Stimulated activated CD8-positive, alpha-beta memory T cell treated with anti-CD3 and anti-CD28 coated beads, Interleukin-2, amount 100 ng/mL, for 1 hour (primary cell): ENCODE measurements at regions not wholly inside any gene's neighbourhood (a gene's known extent, or its start where the extent isn't known, plus 50 kb on each side); places are given as distances from the start of the nearest gene placed in this dataset.

ENCODE experiments used
- DNase-seq, 2 donors: peaks; one replicate each; pipeline ENCODE4 v3.0.0-alpha.2; 2020; ENCODE audit warnings: low read depth in 2 of 2

DNA sequence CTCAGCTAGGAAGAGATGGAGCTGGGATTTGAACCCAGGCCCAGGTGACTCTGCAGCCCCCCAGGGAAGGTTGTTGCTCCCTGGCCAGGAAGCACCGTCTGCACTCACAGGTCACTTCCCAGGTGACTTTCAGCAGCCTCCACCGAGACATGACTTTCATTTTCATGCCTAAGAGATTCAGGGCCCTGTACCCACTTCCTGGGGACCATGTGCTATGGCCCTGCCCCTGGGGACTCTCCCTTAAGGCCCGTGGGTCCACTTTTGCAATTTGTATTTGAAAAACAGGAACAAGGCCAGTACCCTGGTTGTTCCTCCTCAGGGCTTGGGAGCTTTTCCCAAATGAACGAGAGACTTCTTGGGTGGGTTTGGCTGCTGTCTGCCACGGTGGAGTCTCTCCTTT, 191.0 kb downstream of the IRF8 start:
- DNase-seq: no peak

DNA sequence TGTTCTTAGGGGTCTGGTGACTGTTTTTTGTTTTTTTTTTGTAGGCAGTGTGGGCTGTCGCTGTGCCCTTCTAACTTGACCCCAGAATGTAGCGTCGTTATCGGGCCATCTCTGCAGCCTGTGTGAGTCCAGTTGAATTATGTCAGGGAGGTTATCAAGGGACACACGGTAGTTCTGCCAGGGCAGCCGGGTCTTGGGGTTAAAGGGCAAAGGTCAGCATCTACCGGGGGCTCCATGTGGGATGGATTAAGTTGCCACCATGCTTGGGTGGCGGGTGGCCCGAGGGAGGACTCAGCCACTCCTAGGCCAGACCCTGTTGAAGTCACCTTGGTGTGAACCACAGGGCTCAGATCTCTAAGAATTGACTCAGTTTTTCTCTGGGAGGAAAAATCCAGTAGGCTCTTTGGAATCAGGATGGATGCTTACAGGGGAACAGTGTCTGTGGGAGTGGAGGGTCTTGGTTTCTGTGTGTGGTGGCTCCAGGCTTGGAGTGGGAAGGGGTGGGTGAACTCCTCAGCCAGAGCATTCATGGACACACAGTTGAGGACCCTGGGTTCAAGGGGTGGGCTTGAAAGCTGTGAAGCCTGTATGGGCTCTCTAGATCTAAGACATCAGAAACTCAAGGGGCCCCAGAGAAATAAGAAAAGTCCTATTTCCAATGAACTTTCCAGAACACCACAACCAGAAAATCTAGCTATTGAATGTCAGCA, 191.7 kb downstream of the IRF8 start:
- DNase-seq: no peak

DNA sequence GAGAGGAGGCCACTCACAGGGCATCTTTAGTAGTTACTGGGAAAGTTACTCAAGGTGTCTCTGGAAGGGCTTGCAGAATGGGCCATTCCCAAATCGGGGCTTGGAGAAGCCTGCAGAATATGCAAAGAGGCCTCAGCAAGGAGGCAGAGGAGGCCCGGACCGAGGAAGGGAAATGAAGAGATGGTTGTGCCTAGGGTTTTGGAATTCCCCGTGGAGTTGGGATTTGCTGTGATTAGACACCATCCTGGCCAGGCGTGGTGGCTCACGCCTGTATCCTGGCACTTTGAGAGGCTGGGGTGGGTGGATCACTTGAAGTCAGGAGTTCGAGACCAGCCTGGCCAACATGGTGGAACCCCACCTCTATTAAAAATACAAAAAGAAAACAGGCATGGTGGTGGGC, 193.0 kb downstream of the IRF8 start:
- no peak for DNase-seq

DNA sequence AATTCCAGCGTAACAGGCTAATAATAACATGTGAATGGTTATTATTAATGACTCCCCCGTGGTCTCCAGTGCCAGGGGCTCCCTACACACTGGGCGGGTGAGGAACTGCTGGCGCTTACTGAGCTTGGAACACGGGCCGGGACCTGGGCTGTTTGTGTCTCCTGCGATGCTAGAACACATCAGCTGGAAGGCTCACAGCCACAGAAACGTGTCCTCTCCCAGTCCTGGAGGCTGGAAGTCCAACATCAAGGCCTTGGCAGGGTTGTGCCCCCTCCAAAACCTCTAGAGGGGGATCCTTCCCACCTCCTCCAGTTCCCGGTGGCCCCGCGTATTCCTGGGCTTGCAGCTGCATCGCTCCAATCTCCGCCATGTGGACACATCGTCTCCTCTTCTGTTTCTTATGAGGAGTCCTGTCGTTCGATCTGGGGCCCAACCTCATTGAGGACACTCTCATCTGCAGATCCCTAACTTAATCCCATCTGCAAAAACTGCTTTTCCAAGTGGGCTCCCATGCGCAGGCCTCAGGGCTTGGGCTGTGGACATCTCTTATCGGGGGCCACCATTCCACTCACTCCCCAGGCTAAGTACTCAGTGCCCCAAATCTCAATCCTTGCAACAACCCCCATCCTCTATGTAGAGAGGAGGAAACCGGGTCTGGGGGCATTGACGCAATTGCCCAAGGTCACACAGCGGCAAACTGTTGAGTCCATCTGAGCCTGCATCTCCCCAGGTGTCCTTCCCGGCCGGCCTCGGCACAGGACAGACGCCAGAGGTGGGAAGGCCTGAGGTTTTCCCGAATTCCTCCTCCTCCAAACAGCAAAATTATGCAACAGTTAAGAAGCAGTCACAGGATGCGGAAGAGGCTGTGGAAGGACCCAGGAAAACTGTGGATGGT, 193.9 kb downstream of the IRF8 start:
- no peak for DNase-seq

DNA sequence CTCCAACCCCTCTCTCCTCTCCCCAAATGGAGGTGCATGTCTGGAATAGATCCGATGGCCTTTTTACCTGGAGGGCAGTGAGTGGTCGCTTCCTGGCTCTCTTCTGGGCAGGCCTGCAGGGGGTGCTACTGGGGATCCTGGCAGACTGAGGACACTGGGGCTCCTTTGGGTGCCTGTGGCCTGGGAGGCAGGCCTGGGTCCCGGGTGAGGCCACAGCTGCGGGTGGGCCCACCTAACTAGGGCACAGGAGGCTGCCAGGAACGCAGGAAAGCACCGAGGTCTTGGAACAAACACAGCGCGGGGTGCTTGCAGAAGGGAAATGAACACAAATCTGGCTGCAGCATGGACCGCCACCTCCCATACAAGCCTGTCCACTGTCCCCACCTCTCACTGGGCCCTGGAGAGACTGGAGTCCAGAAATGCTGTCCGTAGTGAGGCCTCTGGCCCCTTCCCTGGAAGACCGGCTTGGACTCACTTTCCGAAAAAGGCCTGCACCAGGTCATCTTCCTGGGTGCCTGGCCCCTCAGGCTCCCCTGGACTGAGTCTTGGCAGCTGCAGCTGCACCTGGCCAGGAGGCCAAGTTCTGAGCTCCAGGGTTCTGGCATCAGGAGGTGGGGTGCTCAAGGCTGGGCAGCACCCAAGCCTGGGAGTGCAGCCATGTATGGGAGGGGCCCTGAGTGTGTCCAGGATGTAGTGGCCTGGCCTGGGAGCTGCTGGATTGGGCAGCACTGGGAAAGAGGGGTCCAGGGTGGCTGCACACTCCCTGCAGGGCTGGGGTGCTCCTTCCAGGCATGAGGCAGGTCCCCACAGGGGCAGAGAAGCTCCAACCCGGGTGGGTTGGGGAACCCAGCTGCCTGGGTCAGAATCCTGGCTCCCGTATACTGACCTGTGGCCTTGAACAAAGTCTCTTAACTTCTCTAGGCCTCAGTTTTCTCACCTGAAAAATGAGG, 195.1 kb downstream of the IRF8 start:
- DNase-seq: no peak

DNA sequence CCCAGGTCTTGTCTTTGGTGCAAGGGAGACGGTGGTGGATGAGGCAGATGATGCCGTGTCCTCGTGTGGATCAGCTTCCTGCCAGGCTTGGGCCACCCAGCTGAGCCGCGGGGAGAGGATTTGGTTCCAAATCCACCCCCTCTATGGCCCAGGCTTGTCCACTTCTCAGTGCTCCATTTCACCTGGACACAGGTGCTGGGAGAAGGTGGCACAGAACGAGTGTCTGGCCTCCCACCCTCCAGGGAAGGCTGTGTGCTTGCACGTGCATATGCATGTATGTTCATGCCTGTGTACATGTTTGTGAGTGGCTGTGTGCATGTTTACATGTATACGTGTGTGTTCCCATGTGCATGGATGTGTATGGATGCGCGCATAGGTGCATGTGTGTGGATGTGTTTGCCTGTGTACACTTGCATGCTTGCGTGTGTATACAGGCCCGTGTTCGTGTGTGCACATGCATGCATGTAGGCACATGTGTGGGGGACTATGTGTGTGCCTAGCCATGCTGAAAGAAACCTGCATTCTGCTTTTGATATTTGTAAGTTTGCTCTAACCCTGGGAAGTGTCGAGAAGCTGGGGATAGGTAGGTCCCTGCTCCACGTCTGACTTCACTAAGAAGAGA, 196.3 kb downstream of the IRF8 start:
- DNase-seq: no peak

DNA sequence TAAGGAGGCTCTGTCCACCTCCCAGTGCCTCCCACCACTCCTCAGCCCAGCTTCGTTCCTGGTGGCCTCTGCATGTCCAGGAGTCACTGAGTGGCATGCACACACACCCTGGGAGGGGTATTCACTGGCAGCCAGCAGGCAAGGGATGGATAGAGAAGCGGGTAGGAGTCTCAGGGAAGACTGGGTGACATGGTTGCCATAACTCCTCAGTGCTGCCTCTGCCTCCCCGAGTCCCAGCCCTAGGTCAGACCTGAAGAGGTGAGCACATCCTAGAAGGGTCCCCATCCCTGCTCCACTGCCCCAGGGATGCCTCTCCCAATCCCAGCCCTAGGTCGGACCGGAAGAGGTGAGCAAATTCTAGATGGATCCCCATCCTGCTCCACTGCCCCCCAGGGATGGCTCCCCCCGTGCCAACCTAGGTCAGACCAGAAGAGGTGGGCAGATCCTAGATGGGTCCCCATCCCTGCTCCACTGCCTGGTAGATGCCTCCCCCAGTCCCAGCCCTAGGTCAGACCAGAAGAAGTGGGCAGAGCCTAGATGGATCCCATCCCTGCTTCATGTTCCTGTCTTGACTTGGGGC, 197.0 kb downstream of the IRF8 start:
- DNase-seq: no peak

DNA sequence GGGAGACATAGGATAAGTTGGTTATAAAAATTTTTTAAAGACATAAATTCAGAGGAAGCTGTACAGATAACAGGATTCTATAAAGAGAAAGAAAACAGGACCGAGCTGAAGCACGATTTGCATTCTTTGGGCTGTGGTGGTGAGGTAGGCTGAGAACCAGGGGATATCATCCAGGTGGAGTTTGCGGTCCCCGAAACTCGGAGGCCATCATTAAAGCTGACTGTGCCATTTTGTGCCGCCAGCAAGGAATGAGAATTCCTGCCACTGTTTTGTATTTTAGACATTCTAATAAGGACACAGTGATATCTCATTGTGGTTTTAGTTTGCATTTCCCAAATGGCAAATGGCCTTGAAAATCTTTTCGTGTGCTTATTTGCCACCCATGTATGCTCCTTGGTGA, 197.9 kb downstream of the IRF8 start:
- no peak for DNase-seq

DNA sequence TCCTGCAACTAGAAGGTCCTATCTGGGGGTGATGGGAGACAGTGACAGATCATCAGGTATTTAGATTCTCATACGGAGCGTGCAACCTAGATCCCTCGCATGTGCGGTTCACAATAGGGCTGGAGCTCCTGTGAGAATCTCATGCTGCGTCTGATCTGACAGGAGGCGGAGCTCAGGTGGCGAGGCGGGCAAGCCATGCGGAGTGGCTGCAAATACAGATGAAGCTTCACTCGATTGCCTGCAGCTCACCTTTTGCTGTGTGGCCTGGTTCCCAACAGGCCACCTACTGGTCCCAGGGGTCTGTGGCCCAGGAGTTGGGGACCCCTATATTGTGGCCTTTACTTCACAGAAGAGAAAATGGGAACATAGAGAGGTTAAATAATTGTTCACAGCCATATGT, 200.4 kb downstream of the IRF8 start:
- DNase-seq: no peak

DNA sequence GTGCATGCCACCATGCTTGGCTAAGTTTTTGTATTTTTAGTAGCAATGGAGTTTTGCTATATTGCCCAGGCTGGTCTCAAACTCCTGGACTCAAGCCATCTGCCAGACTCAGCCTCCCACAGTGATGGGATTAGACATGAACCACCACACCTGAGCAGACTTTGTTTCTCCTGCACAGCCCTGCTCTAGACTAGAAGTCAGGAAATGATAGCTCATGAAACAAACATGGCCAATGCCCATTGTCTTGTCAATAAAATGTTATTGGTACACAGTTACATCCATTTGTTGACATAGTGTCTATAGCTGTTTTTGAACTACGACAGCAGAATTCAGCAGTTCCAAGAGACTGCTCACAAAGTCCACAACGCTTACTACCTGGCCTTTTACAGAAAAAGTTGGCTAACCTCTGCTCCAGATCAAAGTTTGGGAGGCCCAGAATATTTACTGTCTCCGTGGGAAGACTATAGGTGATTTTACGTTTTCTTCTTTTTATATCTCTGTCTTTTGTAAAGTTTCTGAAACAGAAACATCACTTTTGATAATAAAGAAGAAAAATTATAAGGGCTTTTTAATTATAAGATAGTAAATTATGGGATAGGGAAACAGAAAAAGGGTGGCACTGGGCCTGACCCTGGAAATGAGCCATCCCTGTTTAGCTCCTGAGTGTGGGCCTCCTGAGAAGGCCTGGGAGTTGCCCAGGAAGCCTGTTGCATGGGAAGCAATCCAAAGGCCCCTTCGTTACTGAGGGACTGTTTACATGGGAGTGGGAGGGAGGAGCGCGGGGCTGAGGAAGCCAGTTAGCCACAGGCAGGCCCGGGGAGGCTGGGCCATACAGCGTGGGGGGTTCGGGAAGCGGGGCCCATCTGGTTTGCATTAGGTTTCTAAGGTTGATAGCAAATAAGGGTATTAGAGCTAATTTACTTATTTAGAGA, 201.5 kb downstream of the IRF8 start:
- no peak for DNase-seq

DNA sequence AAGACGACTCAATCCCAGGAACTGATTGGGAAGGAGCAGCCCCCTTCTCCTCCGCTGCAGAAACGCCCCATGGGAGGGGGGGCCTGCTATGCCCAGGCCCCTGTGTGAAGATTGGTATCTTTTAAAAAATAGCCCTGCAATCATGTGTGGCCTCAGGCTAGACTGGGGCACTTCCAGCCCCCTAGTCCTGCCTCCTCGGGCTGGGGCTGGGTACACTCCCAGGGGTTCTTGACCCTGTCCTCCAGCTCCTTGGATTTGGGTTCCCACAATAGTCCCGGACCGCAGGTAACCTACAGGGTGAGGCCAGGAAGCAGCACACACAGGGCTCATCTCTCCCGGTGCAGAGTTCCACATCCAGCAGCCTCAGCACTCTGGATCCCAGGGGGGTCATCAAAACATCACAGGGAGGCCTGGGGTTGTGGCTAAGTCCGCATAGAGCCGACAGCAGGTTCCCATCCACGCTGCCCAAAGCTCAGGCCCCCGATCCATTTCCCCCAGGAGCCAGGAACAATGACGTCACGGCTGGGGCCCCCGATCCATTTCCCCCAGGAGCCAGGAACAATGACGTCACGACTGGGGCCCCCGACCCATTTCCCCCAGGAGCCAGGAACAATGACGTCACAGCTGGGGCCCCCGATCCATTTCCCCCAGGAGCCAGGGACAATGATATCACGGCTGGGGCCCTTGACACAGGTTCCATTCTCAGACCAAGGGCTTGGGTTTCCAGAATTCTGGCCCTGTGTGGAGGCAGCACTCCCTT, 202.4 kb downstream of the IRF8 start:
- DNase-seq: no peak

DNA sequence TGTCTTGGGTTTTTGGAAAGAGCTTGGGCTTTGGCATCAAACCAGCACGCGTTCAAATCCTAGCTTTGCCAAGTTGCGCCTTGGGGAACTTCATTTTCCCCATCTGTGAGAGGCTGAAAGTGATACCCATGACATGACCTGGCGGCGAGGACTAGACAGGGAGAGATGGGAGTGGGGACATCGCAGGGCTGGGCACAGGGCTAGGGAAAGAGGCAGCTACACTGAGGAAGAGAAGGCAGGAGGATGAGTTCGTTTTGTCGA, 202.9 kb downstream of the IRF8 start:
- DNase-seq: no peak

DNA sequence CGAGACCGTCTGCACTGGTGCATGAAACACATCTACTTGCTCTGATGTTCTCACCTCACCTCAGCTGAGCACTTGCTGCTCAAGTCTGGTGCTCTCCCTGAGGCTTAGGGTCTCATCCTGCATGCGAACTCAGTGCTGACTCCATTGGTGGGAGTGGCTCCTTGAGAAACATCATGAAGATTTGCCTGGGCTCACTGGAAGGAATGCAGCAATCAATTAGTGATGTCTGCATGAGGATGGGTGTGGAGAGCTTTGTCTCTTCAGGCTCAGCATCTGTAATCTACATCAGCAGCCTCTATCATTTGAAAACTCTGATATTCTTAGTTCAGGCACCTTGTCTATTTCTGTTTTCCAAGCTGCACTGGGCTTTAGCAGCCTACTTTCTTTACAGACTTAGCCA, 204.4 kb downstream of the IRF8 start:
- no peak for DNase-seq

DNA sequence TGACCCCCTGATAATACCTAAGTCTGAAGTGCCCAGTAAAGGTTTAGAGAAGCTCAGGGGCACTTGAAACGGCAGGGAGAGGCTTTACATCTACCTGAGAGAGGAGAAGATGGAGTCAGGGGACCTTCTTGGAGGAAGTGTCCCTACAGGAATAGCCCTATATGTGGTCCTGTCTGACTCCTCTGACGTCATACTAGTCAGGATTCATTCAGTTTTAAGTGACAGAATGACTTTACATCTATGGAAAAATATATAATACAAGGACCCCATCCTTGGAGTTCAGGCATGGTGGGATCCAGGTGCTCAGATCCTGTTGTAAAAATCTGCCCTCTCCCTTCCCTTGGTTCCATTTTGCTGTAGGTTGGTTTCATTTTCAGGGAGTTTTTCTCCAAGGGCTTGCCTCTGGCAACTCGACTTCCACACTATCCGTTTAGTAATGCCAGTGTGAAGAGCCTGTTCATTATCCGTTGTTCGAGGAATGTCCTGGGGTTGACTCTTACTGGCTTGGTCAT, 205.6 kb downstream of the IRF8 start:
- no peak for DNase-seq

DNA sequence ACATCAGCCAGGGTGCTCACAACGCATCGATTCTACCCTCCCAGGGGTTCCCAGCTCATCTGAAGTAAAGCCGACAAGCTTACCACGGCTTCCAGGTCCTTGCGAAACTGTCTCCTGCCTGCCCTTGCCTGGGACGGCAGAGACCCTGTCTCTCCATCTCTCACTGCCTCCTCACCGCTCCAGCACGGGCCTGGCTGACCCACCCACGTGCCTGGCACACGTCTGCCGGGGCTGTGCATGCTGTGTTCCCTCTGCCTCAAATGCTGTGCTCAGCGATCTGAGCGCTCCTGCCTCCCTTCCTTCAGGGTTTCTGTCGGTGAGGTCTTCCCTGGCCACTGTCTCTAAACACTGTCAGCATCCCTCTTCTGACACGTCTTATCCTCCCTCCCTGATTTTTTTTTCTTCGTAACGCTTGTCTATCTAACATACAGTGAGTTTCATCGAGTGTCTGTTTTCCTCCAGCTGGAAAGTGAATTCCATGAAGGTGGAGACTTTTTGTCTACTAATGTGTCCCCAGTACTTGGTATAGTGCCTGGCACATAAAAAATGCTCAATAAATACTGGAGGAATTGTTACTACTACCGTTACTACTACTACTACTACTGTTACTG, 208.4 kb downstream of the IRF8 start:
- DNase-seq: no peak

DNA sequence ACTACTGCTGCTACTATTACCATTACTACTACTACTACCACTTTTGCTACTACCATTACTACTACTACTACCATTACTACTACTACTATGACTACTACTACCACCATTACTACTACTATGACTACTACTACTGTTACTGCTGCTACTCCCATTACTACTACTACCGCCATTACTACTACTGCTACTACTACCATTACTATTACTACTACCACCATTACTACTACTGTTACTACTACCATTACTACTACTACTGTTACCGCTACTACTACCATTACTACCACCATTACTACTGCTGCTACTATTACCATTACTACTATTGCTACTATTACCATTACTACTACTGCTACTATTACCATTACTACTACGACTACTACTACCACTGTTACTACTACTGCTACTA, 209.1 kb downstream of the IRF8 start:
- no peak for DNase-seq

DNA sequence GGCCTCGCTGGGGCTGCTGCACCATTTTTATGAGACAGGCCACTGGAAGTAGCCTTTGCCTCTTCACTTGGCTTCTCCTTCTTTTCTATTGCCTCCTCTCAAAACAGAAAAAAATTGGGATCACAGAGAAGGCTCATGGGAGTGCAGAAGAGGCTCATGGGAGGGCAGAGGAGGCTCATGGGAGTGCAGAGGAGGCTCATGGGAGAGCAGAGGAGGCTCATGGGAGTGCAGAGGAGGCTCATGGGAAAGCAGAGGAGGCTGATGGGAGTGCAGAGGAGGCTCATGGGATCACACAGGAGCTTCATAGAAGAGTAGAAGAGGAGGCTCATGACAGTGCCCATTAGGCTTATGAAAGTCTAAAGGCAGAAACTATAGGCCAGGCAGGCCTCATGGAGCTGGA, 211.2 kb downstream of the IRF8 start:
- DNase-seq: no peak

DNA sequence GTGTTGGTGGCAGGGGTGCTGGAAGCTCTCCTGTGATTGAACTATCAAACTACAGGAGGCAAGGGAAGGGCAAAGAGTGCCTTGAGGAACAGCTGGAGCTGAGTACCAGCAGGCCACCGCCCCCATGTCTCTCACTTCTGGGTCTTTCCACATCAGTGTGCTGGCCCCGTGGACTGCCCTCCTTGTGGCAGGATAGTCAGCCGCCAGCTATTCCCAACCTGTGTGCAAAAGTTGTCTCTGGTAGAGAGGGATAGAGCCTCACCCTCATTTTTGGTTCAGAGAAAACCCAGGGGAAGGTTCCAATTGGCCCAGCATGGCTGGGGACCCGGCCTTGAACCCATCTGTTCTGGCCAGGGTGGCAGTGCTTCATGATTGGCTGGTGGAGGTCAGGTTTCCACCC, 211.8 kb downstream of the IRF8 start:
- no peak for DNase-seq

DNA sequence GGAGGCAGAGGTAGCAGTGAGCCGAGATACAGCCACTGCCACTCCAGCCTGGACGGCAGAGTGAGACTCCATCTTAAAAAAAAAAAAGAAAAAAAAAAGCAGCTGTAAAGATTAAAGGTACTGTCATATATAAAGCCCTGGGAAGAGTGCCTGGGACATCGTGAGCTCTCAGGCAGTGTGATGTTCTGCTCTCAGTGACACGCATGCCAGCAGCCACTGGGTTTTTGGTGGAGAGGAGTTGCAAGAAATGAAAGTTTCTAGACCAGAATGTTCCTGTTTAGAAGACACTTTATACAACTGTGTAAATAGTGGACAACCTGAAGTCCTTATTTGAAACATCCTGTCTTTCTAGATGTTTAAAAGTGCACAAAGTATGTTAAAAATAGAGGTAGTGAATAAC, 213.2 kb downstream of the IRF8 start:
- no peak for DNase-seq
